PC-3 (cell line): ENCODE measurements at regions not wholly inside any gene's neighbourhood (a gene's known extent, or its start where the extent isn't known, plus 50 kb on each side); places are given as distances from the start of the nearest gene placed in this dataset.

Experiments
- ATAC-seq: fragments of 200-7000 bp; cut with Tn5 transposase; 2 replicates; pipeline ENCODE4 v1.9.1; 2020; ENCODE audit warnings: mild to moderate bottlenecking, moderate library complexity
- BruUV-seq: library from RNA; stranded (reverse); fragments of 400-500 nt; replicated peaks from 2 replicates; lab custom pipeline; 2021; lab: Mats Ljungman, UMichigan
- CTCF ChIA-PET: fragments of 300-600 bp; sonication (Branson Sonifier 250); formaldehyde crosslinking; loops from one replicate; lab custom pipeline; 2022; ENCODE audit warnings: antibody characterized with exemption; lab: Charles Lee
- POLR2A ChIA-PET: fragments of 300-600 bp; sonication (Branson Sonifier 250); formaldehyde crosslinking; loops from one replicate; lab custom pipeline; 2022; ENCODE audit warnings: antibody characterized with exemption; ENCODE audit not compliant: unreplicated experiment; lab: Charles Lee
- DNase-seq: peaks from one replicate; pipeline ENCODE4 v3.0.0-alpha.2; 2015
- H2AFZ ChIP-seq: fragments of 300-600 bp; sonication (generic); 2 replicates; pipeline ENCODE4 v1.6.0; 2016; ENCODE audit warnings: antibody characterized with exemption, low read length
- H3F3A ChIP-seq: fragments of 300-600 bp; sonication (generic); one replicate; pipeline ENCODE4 v1.6.0; 2017; ENCODE audit warnings: antibody characterized with exemption, low read length, control low read depth, mild to moderate bottlenecking; ENCODE audit not compliant: unreplicated experiment
- H3K27ac ChIP-seq: fragments of 300-600 bp; sonication (generic); 2 replicates; pipeline ENCODE4 v1.5.1; 2016; ENCODE audit warnings: mild to moderate bottlenecking, low read length
- H3K27me3 ChIP-seq: fragments of 300-600 bp; sonication (generic); 2 replicates; pipeline ENCODE4 v1.6.1; 2016; ENCODE audit warnings: low read length, mixed read lengths
- H3K36me3 ChIP-seq: fragments of 300-600 bp; sonication (generic); 2 replicates; pipeline ENCODE4 v1.6.1; 2016; ENCODE audit warnings: low read depth, mixed run types, low read length, mixed read lengths
- H3K4me1 ChIP-seq: fragments of 300-600 bp; sonication (generic); 2 replicates; pipeline ENCODE4 v1.5.1; 2016; ENCODE audit warnings: low read length; ENCODE audit not compliant: insufficient read depth
- H3K4me2 ChIP-seq: fragments of 300-600 bp; sonication (generic); 2 replicates; pipeline ENCODE4 v1.6.0; 2016; ENCODE audit warnings: low read length
- H3K4me3 ChIP-seq: fragments of 300-600 bp; sonication (generic); 2 replicates; pipeline ENCODE4 v1.5.1; 2016; ENCODE audit warnings: mild to moderate bottlenecking, low read length, mixed read lengths
- H3K79me2 ChIP-seq: fragments of 300-600 bp; sonication (generic); 2 replicates; pipeline ENCODE4 v1.6.1; 2017; ENCODE audit warnings: low read length, mixed read lengths
- H3K9ac ChIP-seq: fragments of 300-600 bp; sonication (generic); 2 replicates; pipeline ENCODE4 v1.6.0; 2016; ENCODE audit warnings: mild to moderate bottlenecking, low read length
- H3K9me2 ChIP-seq: fragments of 300-600 bp; sonication (generic); replicated peaks from 2 replicates; pipeline ENCODE4 v1.6.1; 2016; ENCODE audit warnings: mixed run types, low read length, mixed read lengths
- H3K9me3 ChIP-seq: fragments of 300-600 bp; sonication (generic); 2 replicates; pipeline ENCODE4 v1.6.1; 2016; ENCODE audit warnings: low read length, mixed read lengths
- H4K20me1 ChIP-seq: fragments of 300-600 bp; sonication (generic); 2 replicates; pipeline ENCODE4 v1.6.1; 2016; ENCODE audit warnings: low read length, mixed read lengths
- CTCF ChIP-seq: fragments of 300-600 bp; sonication (generic); conservative IDR thresholded peaks from 2 replicates; pipeline ENCODE4 v1.5.1; 2017; ENCODE audit warnings: antibody characterized with exemption, low read depth, mild to moderate bottlenecking, low read length
- EZH2 ChIP-seq: fragments of 300-600 bp; sonication (generic); IDR thresholded peaks from one replicate; pipeline ENCODE4 v1.6.1; 2017; ENCODE audit warnings: antibody characterized with exemption, mild to moderate bottlenecking, low read length; ENCODE audit not compliant: unreplicated experiment
- EZH2phosphoT487 ChIP-seq: fragments of 300-600 bp; sonication (generic); IDR thresholded peaks from 2 replicates; pipeline ENCODE4 v1.6.1; 2018; ENCODE audit warnings: mild to moderate bottlenecking, antibody characterized with exemption, low read length, borderline replicate concordance
- intact Hi-C: fragments of 100-400 bp; cut with micrococcal nuclease; formaldehyde crosslinking; loops from 2 replicates; pipeline ENCODE4 v1.9.0; 2023

- CTCF ChIA-PET = no interaction called here
- Histone ChIP-seq H3K9ac (no peak overlapping the region), H3K27me3 (peaks cover 59% of the 10 kb centered on the region), H3K9me2 (no peaks in the 10 kb centered on the region), H3K4me3 (no peak overlapping the region), H4K20me1 (no peaks in the 10 kb centered on the region), H3K4me1 (no peaks in the 10 kb centered on the region), H3K36me3 (no peaks in the 10 kb centered on the region), H3K79me2 (no peaks in the 10 kb centered on the region), H3F3A (no peaks in the 10 kb centered on the region), H2AFZ (no peak overlapping the region), H3K27ac (no peak overlapping the region), H3K9me3 (no peaks in the 10 kb centered on the region), H3K4me2 (no peak overlapping the region)
- TF ChIP-seq EZH2 = no peak
- no peak for TF ChIP-seq EZH2phosphoT487
- TF ChIP-seq CTCF = no peak
- DNase-seq (no peak), ATAC-seq (no peak)
- intact Hi-C loops = no loop called here
- no TSS peak for BruUV-seq
- POLR2A ChIA-PET = no interaction called here
These were observed 150.7 kb upstream of the SOX1 start for GRCh38 chr13:111916201-111916600.

- H2AFZ ChIP-seq = no peak overlapping the region
- CTCF ChIA-PET = no interaction called here
- no peaks in the 10 kb centered on the region for H3K36me3 ChIP-seq
- H3K27ac ChIP-seq = no peak overlapping the region
- no TSS peak for BruUV-seq
- no peak for TF ChIP-seq EZH2
- no peak for TF ChIP-seq EZH2phosphoT487
- TF ChIP-seq CTCF = no peak
- H3K9me3 ChIP-seq = no peaks in the 10 kb centered on the region
- POLR2A ChIA-PET = no interaction called here
- H3K4me1 ChIP-seq = no peaks in the 10 kb centered on the region
- H3K4me3 ChIP-seq = no peak overlapping the region
- intact Hi-C loops = no loop called here
- no peaks in the 10 kb centered on the region for H3K79me2 ChIP-seq
- no peak overlapping the region for H3K4me2 ChIP-seq
- H3K9me2 ChIP-seq = no peaks in the 10 kb centered on the region
- ATAC-seq (no peak), DNase-seq (no peak)
- H3K27me3 ChIP-seq = peaks cover 65% of the 10 kb centered on the region
- no peak overlapping the region for H3K9ac ChIP-seq
- no peaks in the 10 kb centered on the region for H4K20me1 ChIP-seq
- no peaks in the 10 kb centered on the region for H3F3A ChIP-seq
These were observed 149.9 kb upstream of the SOX1 start for GRCh38 chr13:111917086-111917485.

- DNase-seq = no peak
- H3K79me2 ChIP-seq = no peaks in the 10 kb centered on the region
- ChIA-PET CTCF (no interaction called here), POLR2A (no interaction called here)
- no peaks in the 10 kb centered on the region for H3K9me3 ChIP-seq
- no peak overlapping the region for H3K4me2 ChIP-seq
- H3F3A ChIP-seq = no peaks in the 10 kb centered on the region
- no peak for ATAC-seq
- H3K27ac ChIP-seq = no peak overlapping the region
- TF ChIP-seq EZH2 (no peak), EZH2phosphoT487 (no peak), CTCF (no peak)
- no peaks in the 10 kb centered on the region for H3K36me3 ChIP-seq
- no peak overlapping the region for H3K9ac ChIP-seq
- H3K4me1 ChIP-seq = no peaks in the 10 kb centered on the region
- H2AFZ ChIP-seq = no peak overlapping the region
- no TSS peak for BruUV-seq
- peaks cover 67% of the 10 kb centered on the region for H3K27me3 ChIP-seq
- no peaks in the 10 kb centered on the region for H4K20me1 ChIP-seq
- intact Hi-C loops = no loop called here
- no peak overlapping the region for H3K4me3 ChIP-seq
- no peaks in the 10 kb centered on the region for H3K9me2 ChIP-seq
These were observed 149.0 kb upstream of the SOX1 start for GRCh38 chr13:111917901-111918300.
